ENCODE measurements at regions not wholly inside any gene's neighbourhood (a gene's known extent, or its start where the extent isn't known, plus 50 kb on each side); places are given as distances from the start of the nearest gene placed in this dataset.

DNA sequence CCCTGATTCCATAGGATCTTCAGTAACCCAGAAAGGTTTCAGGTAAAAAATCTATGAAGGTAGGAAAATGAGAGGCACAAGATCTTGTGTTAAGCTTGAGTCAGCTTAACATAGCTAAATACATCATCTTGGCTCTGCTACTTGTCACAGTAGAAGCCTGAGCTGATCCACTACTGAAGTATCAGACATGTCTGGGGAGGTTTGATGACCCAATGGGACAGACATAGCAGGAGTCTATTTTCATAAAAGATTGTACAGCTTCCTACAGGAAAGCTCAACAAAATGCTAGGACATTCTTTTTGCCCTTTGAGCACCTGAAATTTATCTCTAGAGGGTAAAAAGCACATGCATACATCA is 84.3 kb upstream of the FSHR start:
- no peak overlapping the region for H3K4me3 ChIP-seq (replicated peaks; ENCODE audit: low read depth, low read length)
- no peak for DNase-seq (ENCODE audit: extremely low read depth, low read depth)
- TF ChIP-seq, protein P1, sequence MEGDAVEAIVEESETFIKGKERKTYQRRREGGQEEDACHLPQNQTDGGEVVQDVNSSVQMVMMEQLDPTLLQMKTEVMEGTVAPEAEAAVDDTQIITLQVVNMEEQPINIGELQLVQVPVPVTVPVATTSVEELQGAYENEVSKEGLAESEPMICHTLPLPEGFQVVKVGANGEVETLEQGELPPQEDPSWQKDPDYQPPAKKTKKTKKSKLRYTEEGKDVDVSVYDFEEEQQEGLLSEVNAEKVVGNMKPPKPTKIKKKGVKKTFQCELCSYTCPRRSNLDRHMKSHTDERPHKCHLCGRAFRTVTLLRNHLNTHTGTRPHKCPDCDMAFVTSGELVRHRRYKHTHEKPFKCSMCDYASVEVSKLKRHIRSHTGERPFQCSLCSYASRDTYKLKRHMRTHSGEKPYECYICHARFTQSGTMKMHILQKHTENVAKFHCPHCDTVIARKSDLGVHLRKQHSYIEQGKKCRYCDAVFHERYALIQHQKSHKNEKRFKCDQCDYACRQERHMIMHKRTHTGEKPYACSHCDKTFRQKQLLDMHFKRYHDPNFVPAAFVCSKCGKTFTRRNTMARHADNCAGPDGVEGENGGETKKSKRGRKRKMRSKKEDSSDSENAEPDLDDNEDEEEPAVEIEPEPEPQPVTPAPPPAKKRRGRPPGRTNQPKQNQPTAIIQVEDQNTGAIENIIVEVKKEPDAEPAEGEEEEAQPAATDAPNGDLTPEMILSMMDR (IDR thresholded peaks at IDR 0.05; ENCODE audit: low read depth, low read length, missing control alignments), result no peak

DNA sequence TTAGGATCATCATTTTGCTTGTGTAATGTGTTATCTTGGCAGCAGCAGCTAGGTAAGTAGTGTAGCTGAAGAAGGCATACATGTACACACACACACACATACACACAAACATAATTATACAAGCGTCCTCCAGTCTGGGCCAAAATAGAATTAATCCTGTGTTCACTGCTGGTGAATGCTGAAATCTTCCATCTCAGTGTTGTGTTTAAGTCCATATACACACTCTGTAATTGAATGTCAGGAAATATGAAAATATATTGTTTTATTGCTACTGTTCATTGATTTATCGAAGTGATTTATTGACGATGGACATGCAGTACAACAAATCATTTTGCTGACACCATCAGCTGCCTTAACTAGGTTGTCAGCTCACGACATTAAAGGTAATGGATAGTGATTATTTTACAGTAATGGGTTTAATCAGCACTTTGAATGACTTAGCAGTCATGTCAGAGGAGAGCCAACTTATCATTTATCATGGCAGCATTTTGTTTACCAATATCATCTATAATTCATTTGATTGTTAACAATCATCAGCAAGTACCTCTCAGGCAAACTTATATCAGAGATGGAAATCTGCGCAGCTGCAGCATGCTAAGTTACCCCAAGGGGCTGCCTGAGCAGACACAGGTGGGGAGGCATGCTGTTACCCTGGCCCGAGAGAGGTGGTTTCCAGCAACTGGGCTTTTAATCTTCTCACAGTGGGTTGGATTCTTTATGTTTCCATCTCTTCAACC is 83.7 kb upstream of the FSHR start:
- TF ChIP-seq, protein P1 (IDR thresholded peaks at IDR 0.05; ENCODE audit: low read depth, low read length, missing control alignments), result no peak
- DNase-seq (ENCODE audit: extremely low read depth, low read depth), result no peak

DNA sequence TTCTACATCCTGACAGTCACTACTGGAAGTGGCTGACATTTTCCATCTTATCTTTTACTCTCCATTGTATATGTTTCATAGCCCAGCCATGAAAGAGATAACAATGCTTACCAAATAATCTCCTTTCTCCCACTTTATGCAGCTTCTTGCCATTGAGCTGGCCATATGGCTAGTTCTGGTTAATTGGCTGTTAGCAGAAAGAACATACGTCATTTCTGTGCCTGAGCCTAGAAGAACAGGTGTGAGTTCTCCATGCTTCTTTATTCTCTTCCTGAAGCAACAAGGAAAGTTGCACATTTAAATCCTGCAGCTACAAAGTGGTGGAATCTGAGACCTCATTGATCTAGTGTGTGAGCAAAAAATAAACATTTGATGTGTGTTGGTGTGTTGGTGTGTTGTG is 82.0 kb upstream of the FSHR start:
- H3K4me3 ChIP-seq (replicated peaks; ENCODE audit: low read depth, low read length), result no peak overlapping the region
- DNase-seq (ENCODE audit: extremely low read depth, low read depth), result no peak
- TF ChIP-seq, protein P1 (IDR thresholded peaks at IDR 0.05; ENCODE audit: low read depth, low read length, missing control alignments), result no peak

More for the DNA sequence above, 83.7 kb upstream of the FSHR start:
- no peak overlapping the region for H3K4me3 ChIP-seq (replicated peaks; ENCODE audit: low read depth, low read length)

DNA sequence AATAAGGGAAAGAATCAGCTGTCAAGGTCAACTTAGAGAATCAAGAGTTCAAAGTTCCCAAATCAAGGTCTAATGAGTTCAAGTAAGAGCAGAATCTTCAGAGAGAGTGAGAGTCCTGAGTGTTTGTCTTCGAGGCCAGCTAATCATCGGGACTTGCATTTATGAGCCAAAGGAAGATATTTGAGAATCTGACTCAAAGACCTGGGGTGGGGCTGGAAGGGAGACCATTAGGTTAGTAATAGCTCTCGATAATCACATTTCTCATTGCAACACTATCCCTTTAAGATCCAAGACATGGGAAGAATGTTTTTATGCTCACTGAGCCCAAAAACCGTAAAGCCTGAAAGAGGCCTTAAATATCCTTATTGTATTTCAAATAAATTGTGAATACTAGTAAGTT is 72.0 kb upstream of the FSHR start:
- H3K4me3 ChIP-seq (replicated peaks; ENCODE audit: low read depth, low read length), result no peak overlapping the region
- TF ChIP-seq, protein P1 (IDR thresholded peaks at IDR 0.05; ENCODE audit: low read depth, low read length, missing control alignments), result no peak
- DNase-seq (ENCODE audit: extremely low read depth, low read depth), result no peak

DNA sequence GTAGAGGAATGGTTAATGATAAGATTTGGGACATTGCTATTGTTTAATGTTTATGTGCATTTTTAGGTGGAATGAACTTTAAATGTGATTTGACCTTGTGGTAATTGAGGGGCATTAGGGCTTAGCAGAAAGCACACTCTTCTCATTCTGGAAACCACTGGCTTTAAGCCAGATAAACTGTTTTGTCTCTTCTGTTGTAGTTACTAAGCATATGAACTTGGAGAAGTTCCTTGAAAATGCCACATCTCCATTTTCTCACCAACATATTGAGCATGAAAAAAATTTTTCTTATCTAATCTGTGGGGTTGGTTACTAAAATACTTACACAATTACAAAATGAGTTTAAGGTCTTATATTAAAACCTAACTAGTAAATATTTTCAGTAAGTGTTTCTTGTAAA is 70.8 kb upstream of the FSHR start:
- TF ChIP-seq, protein P1 (IDR thresholded peaks at IDR 0.05; ENCODE audit: low read depth, low read length, missing control alignments), result no peak
- no peak overlapping the region for H3K4me3 ChIP-seq (replicated peaks; ENCODE audit: low read depth, low read length)
- DNase-seq (ENCODE audit: extremely low read depth, low read depth), result no peak

DNA sequence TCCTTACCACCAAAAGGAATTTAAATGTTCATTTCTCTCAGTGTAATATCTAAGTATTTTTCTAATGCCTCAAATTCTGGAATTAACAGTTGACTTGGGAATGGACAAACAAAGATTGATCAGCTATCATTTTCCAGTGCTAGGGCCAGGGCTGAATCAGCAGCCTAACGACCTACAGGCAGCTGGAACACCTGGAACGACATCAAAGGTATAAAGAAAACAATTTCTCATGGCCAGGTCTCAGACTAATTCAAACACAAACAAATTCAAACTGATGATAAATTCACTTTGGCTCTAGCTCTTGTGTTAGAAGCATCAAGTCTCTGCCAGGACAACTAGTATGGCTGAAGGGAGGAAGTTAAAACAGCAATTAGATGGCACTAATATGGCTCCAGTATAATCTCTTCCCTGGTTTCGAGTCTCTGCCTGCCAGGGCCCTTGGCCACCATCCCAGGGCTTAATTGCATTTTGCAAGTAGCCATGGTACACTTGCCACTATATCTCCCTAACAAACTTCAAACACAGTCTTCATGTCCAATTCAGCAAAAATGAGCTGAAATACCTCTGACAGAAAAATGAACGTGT is 70.2 kb upstream of the FSHR start:
- DNase-seq (ENCODE audit: extremely low read depth, low read depth), result no peak
- H3K4me3 ChIP-seq (replicated peaks; ENCODE audit: low read depth, low read length), result no peak overlapping the region
- TF ChIP-seq, protein P1 (IDR thresholded peaks at IDR 0.05; ENCODE audit: low read depth, low read length, missing control alignments), result no peak
